CD14-positive monocyte (primary cell): ENCODE measurements at regions not wholly inside any gene's neighbourhood (a gene's known extent, or its start where the extent isn't known, plus 50 kb on each side); places are given as distances from the start of the nearest gene placed in this dataset.

Experiments
- DNase-seq, 3 donors: peaks; one replicate each; pipeline ENCODE4 v3.0.0-alpha.2; 2011 to 2022
- H2AFZ ChIP-seq: 2 replicates; pipeline ENCODE4 v1.6.0; 2012; ENCODE audit warnings: mild to moderate bottlenecking, low read depth, low read length, inconsistent platforms; ENCODE audit not compliant: insufficient read depth, poor library complexity, severe bottlenecking
- H3K27ac ChIP-seq, 2 donors: 1 replicate in 1 of 2; 2 replicates in 1 of 2; pipeline ENCODE4 v1.5.1; 2012 to 2013; ENCODE audit warnings: low read length in 2 of 2, control low read depth in 1 of 2, inconsistent platforms in 1 of 2, low read depth in 1 of 2, mild to moderate bottlenecking in 1 of 2
- H3K27me3 ChIP-seq, 2 donors: one replicate each; pipeline versions ENCODE4 v1.6.0 to v1.6.1; 2011 to 2013; ENCODE audit warnings: low read length in 2 of 2; ENCODE audit not compliant: control insufficient read depth in 2 of 2, insufficient read depth in 2 of 2
- H3K36me3 ChIP-seq, 2 donors: replicated peaks in 1 of 2; 1 replicate in 1 of 2; 2 replicates in 1 of 2; pipeline versions ENCODE4 v1.5.1 to v1.6.1; 2012 to 2013; ENCODE audit warnings: low read length in 2 of 2, control low read depth in 1 of 2, inconsistent platforms in 1 of 2, mild to moderate bottlenecking in 1 of 2; ENCODE audit not compliant: insufficient read depth in 2 of 2, control insufficient read depth in 1 of 2
- H3K4me1 ChIP-seq, 2 donors: 1 replicate in 1 of 2; 2 replicates in 1 of 2; pipeline versions ENCODE4 v1.5.1 to v1.6.1; 2012 to 2013; ENCODE audit warnings: low read length in 2 of 2, control low read depth in 1 of 2, inconsistent platforms in 1 of 2, mild to moderate bottlenecking in 1 of 2, moderate library complexity in 1 of 2; ENCODE audit not compliant: insufficient read depth in 2 of 2, control insufficient read depth in 1 of 2
- H3K4me2 ChIP-seq: replicated peaks from 2 replicates; pipeline ENCODE3; 2012; ENCODE audit warnings: low read length, moderate library complexity, mild to moderate bottlenecking; ENCODE audit not compliant: poor library complexity, severe bottlenecking; ENCODE audit errors: extremely low read depth
- H3K4me3 ChIP-seq, 3 experiments: fragments of 200-600 bp in 1 of 3; sonication (generic) in 1 of 3; replicated peaks in 1 of 3; 1 replicate in 2 of 3; 2 replicates in 1 of 3; pipeline ENCODE4 v1.5.1; 2011 to 2013; ENCODE audit warnings: low read length in 3 of 3, mild to moderate bottlenecking in 3 of 3, control low read depth in 2 of 3, low read depth in 2 of 3, inconsistent platforms in 1 of 3, moderate library complexity in 1 of 3
- H3K79me2 ChIP-seq: 2 replicates; pipeline ENCODE4 v1.6.0; 2012; ENCODE audit warnings: mild to moderate bottlenecking, control low read depth, inconsistent platforms, low read length, moderate library complexity; ENCODE audit not compliant: insufficient read depth
- H3K9ac ChIP-seq: 2 replicates; pipeline ENCODE4 v1.6.0; 2017; ENCODE audit warnings: low read length, mild to moderate bottlenecking; ENCODE audit not compliant: insufficient read depth, poor library complexity, severe bottlenecking
- H3K9me3 ChIP-seq, 2 donors: replicated peaks in 1 of 2; 1 replicate in 1 of 2; 2 replicates in 1 of 2; pipeline versions ENCODE4 v1.5.1 to v1.6.1; 2012 to 2013; ENCODE audit warnings: low read length in 2 of 2, control low read depth in 1 of 2; ENCODE audit not compliant: control insufficient read depth in 1 of 2, insufficient read depth in 1 of 2
- H4K20me1 ChIP-seq: 2 replicates; pipeline ENCODE4 v1.6.0; 2012; ENCODE audit warnings: mild to moderate bottlenecking, low read length, control low read depth, moderate library complexity; ENCODE audit not compliant: insufficient read depth
- H3K27ac Mint-ChIP-seq, 7 donors: one replicate each; pipeline ENCODE4 v1.8.0; 2020; ENCODE audit warnings: mild to moderate bottlenecking in 7 of 7, mixed read lengths in 7 of 7, moderate library complexity in 6 of 7, inconsistent platforms in 2 of 7
- H3K27me3 Mint-ChIP-seq, 3 donors: one replicate each; pipeline ENCODE4 v1.8.0; 2021 to 2022; ENCODE audit warnings: low read depth in 3 of 3, mild to moderate bottlenecking in 3 of 3, mixed read lengths in 3 of 3, moderate library complexity in 3 of 3, inconsistent platforms in 1 of 3
- H3K36me3 Mint-ChIP-seq, 2 donors: one replicate each; pipeline ENCODE4 v1.8.0; 2020; ENCODE audit warnings: mixed read lengths in 2 of 2, inconsistent platforms in 1 of 2, mild to moderate bottlenecking in 1 of 2
- H3K4me1 Mint-ChIP-seq: one replicate; pipeline ENCODE4 v1.8.0; 2020; ENCODE audit warnings: mild to moderate bottlenecking, mixed read lengths
- H3K4me3 Mint-ChIP-seq, 2 donors: one replicate each; pipeline ENCODE4 v1.8.0; 2020; ENCODE audit warnings: mild to moderate bottlenecking in 2 of 2, mixed read lengths in 2 of 2, moderate library complexity in 1 of 2
- H3K9me3 Mint-ChIP-seq, 7 donors: one replicate each; pipeline ENCODE4 v1.8.0; 2020 to 2022; ENCODE audit warnings: mixed read lengths in 7 of 7, mild to moderate bottlenecking in 6 of 7, moderate library complexity in 6 of 7, inconsistent platforms in 2 of 7
- WGBS: methylation state at CpG from one replicate; pipeline ENCODE4 v1.1.5; 2013; ENCODE audit warnings: missing lambda C conversion rate; ENCODE audit not compliant: insufficient coverage; 5-methylcytosine and 5-hydroxymethylcytosine counted together
- intact Hi-C, 2 donors: fragments of 100-400 bp; cut with micrococcal nuclease; formaldehyde crosslinking; loops; one replicate each; pipeline versions ENCODE4 v1.15.0 to v1.15.1; 2023
- TF ChIP-seq, protein P1 (sequence below): fragments of 200-600 bp; IDR thresholded peaks from one replicate; pipeline ENCODE4 v1.8.0; 2022; ENCODE audit warnings: antibody characterized with exemption, mild to moderate bottlenecking

DNA sequence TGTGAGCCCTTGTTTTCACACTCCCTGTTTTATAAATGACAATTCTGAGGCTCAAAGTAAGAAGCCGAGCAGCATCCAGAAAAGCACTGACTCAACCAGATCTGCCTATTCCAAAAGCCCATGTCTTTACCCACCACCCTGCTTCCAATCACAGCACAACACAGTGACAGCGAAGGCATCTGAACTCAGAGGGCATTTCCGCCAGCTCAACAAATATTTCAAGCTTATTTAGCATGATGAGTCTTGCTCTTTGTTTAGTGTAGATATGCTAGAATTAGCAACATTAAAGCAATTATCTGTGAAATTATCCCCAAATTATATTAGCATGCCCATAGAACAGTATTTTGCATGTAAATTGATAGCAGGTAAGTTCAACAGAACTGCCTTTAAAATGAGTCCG lies 359.1 kb upstream of the RAB6C start:
- Histone ChIP-seq H3K9me3 (no peaks in the 10 kb centered on the region), H3K36me3 (no peaks in the 10 kb centered on the region), H2AFZ (no peak overlapping the region), H3K4me3 (no peak overlapping the region), H3K9ac (no peak overlapping the region), H3K27me3 (no peaks in the 10 kb centered on the region), H3K79me2 (no peaks in the 10 kb centered on the region), H3K27ac (no peak overlapping the region), H4K20me1 (no peaks in the 10 kb centered on the region), H3K4me1 (no peaks in the 10 kb centered on the region), H3K4me2 (no peak overlapping the region)
- Mint-ChIP-seq H3K36me3 (no peaks in the 10 kb centered on the region), H3K4me3 (no peak overlapping the region), H3K4me1 (no peaks in the 10 kb centered on the region), H3K27me3 (peaks cover 0 to 5% (median 3%) of the 10 kb centered on the region in 3 donors), H3K27ac (no peak overlapping the region), H3K9me3 (peaks cover 0 to 9% (median 4%) of the 10 kb centered on the region in 7 donors)
- 100% methylated on average over 1 of the region's 4 CpGs for WGBS
- no peak for DNase-seq
- TF ChIP-seq, protein P1, sequence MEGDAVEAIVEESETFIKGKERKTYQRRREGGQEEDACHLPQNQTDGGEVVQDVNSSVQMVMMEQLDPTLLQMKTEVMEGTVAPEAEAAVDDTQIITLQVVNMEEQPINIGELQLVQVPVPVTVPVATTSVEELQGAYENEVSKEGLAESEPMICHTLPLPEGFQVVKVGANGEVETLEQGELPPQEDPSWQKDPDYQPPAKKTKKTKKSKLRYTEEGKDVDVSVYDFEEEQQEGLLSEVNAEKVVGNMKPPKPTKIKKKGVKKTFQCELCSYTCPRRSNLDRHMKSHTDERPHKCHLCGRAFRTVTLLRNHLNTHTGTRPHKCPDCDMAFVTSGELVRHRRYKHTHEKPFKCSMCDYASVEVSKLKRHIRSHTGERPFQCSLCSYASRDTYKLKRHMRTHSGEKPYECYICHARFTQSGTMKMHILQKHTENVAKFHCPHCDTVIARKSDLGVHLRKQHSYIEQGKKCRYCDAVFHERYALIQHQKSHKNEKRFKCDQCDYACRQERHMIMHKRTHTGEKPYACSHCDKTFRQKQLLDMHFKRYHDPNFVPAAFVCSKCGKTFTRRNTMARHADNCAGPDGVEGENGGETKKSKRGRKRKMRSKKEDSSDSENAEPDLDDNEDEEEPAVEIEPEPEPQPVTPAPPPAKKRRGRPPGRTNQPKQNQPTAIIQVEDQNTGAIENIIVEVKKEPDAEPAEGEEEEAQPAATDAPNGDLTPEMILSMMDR = no peak
- intact Hi-C loops = no loop called here

DNA sequence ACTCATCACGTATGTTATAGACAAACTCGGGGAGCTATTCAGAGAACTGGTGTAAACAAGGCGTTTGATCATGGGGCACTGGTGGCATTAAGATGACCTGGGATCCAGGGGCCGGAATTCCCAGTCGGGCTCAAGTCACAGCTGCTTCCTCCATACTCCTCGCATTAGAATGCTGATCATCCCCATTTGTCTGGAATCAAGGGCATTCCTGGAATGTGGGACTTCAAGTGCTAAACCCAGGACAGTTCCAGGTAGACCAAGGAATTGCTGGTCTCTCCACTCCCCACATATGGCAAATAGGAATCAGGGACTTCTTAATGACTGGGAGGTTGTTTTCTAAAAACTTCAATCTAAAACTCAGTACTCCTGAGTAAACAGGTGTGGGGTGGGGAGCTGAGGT lies 355.7 kb upstream of the RAB6C start:
- Mint-ChIP-seq H3K4me3 (no peak overlapping the region), H3K27ac (no peak overlapping the region), H3K9me3 (peaks cover 0 to 17% (median 7%) of the 10 kb centered on the region in 7 donors), H3K4me1 (no peaks in the 10 kb centered on the region), H3K27me3 (peaks cover 0 to 3% (median 3%) of the 10 kb centered on the region in 3 donors), H3K36me3 (no peaks in the 10 kb centered on the region)
- TF ChIP-seq, protein P1 = no peak
- intact Hi-C loops = no loop called here
- no peak overlapping the region for H3K27ac ChIP-seq
- H2AFZ ChIP-seq = no peak overlapping the region
- H3K4me2 ChIP-seq = no peak overlapping the region
- H3K79me2 ChIP-seq = no peaks in the 10 kb centered on the region
- no peak overlapping the region for H3K9ac ChIP-seq
- 82% methylated on average over 2 of the region's 6 CpGs for whole genome bisulfite sequencing
- H3K36me3 ChIP-seq = no peaks in the 10 kb centered on the region
- no peak for DNase-seq
- no peaks in the 10 kb centered on the region for H3K27me3 ChIP-seq
- no peaks in the 10 kb centered on the region for H4K20me1 ChIP-seq
- H3K4me3 ChIP-seq = no peak overlapping the region
- H3K4me1 ChIP-seq = no peaks in the 10 kb centered on the region
- H3K9me3 ChIP-seq = peaks cover 0 to 5% of the 10 kb centered on the region in 2 donors
